GM23338 (cell line): ENCODE measurements at regions not wholly inside any gene's neighbourhood (a gene's known extent, or its start where the extent isn't known, plus 50 kb on each side); places are given as distances from the start of the nearest gene placed in this dataset.

Experiments
- CREB1 ChIP-seq: fragments of 250-450 bp; sonication (Bioruptor Pico); IDR thresholded peaks from 2 replicates; pipeline ENCODE4 v1.5.0; 2020; ENCODE audit warnings: low read depth, mild to moderate bottlenecking, moderate library complexity
- CTCF ChIP-seq, 2 experiments: fragments of 200-600 bp in 1 of 2; sonication (generic) in 1 of 2; conservative IDR thresholded peaks; 2 replicates each; pipeline versions ENCODE4 v1.5.1 to v1.6.1; 2016 to 2017; ENCODE audit warnings: antibody characterized with exemption in 2 of 2, low read depth in 2 of 2, mild to moderate bottlenecking in 2 of 2, moderate library complexity in 1 of 2
- EZH2 ChIP-seq: fragments of 200-600 bp; sonication (generic); IDR thresholded peaks from one replicate; pipeline ENCODE4 v1.8.0; 2017; ENCODE audit warnings: antibody characterized with exemption, mild to moderate bottlenecking, low read depth; ENCODE audit not compliant: unreplicated experiment
- POLR2AphosphoS5 ChIP-seq: IDR thresholded peaks from 2 replicates; pipeline ENCODE4 v1.6.1; 2016; ENCODE audit warnings: antibody characterized with exemption, low read depth

DNA sequence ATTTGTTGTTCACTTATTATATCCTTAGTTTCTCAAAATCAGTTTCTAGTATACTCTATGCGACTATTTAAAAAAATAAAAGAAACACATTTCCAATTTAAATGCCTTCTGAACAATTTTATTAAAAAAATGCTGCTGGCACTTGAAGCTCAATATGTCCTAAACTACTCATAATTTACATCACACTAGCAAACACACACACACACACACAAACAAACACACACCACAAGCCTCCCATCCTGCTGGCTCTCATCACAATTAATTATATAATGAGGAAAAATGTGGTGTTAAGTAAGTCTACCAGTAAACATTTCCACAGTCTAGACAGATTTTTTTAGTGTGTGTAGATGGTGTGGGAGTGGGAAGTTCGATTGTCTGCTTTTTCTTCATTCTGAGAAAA, 350.3 kb downstream of the AASDHPPT start:
- TF ChIP-seq CREB1 (no peak), CTCF (conservative IDR thresholded peaks at IDR 0.05; ENCODE audit: low read depth in 2 of 2) (no peak), POLR2AphosphoS5 (no peak), EZH2 (no peak)
